Nephron progenitor cell (in vitro differentiated cells): ENCODE measurements at regions not wholly inside any gene's neighbourhood (a gene's known extent, or its start where the extent isn't known, plus 50 kb on each side); places are given as distances from the start of the nearest gene placed in this dataset.

Source experiments
- DNase-seq: peaks from one replicate; pipeline ENCODE4 v3.0.0; 2021
- H3K27ac Mint-ChIP-seq: 2 replicates; pipeline ENCODE4 v1.8.0; 2021; ENCODE audit warnings: mild to moderate bottlenecking, moderate library complexity, mixed read lengths
- H3K27me3 Mint-ChIP-seq: 2 replicates; pipeline ENCODE4 v1.8.0; 2021; ENCODE audit warnings: mild to moderate bottlenecking, low read depth, mixed read lengths; ENCODE audit not compliant: poor library complexity
- H3K36me3 Mint-ChIP-seq: 2 replicates; pipeline ENCODE4 v1.8.0; 2021; ENCODE audit warnings: low read depth, mixed read lengths
- H3K4me1 Mint-ChIP-seq: 2 replicates; pipeline ENCODE4 v1.8.0; 2021; ENCODE audit warnings: mixed read lengths
- H3K4me3 Mint-ChIP-seq: 2 replicates; pipeline ENCODE4 v1.8.0; 2021; ENCODE audit warnings: mild to moderate bottlenecking, moderate library complexity, mixed read lengths
- H3K9me3 Mint-ChIP-seq: 2 replicates; pipeline ENCODE4 v1.8.0; 2021; ENCODE audit warnings: mild to moderate bottlenecking, moderate library complexity, mixed read lengths
- CTCF ChIP-seq: fragments of 200-600 bp; sonication (generic); IDR thresholded peaks from 2 replicates; pipeline ENCODE4 v1.5.0; 2021; ENCODE audit warnings: antibody characterized with exemption

- Mint-ChIP-seq H3K27ac (no peak overlapping the region), H3K36me3 (peaks cover 11% of the 10 kb centered on the region), H3K4me3 (no peak overlapping the region), H3K9me3 (peaks cover 41% of the 10 kb centered on the region), H3K4me1 (peaks cover 7% of the 10 kb centered on the region), H3K27me3 (peaks cover 2% of the 10 kb centered on the region)
- DNase-seq: no peak
- no peak for TF ChIP-seq CTCF
These were observed 263.5 kb downstream of the FOXG1 start for GRCh38 chr14:29030121-29030520.

- peaks cover 7% of the 10 kb centered on the region for H3K4me1 Mint-ChIP-seq
- no peak for DNase-seq
- TF ChIP-seq CTCF: no peak
- no peak overlapping the region for H3K4me3 Mint-ChIP-seq
- H3K27me3 Mint-ChIP-seq: peaks cover 2% of the 10 kb centered on the region
- peaks cover 33% of the 10 kb centered on the region for H3K9me3 Mint-ChIP-seq
- peaks cover 11% of the 10 kb centered on the region for H3K36me3 Mint-ChIP-seq
- no peak overlapping the region for H3K27ac Mint-ChIP-seq
These were observed 264.4 kb downstream of the FOXG1 start for GRCh38 chr14:29030970-29031369.

DNA sequence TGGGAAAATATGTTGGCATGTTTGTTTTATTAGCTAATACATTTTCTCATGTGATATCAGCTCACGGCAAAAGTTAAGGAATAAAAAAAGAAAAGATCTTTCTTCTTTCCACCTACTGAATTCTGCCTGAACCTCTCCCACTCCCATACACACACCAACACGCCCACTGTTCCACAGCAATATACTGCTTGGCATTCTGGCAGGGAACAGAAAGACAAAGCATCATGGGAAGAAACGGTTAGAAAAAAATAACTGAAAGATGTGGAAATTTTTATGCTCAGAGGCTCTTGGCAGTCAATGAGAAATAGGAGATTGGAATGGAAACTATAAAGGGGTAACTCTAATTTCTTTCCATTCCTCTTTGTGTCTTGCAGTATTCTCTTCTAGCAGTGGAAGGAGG, 268.5 kb downstream of the FOXG1 start:
- H3K27me3 Mint-ChIP-seq: no peaks in the 10 kb centered on the region
- H3K9me3 Mint-ChIP-seq: no peaks in the 10 kb centered on the region
- no peaks in the 10 kb centered on the region for H3K36me3 Mint-ChIP-seq
- DNase-seq: no peak
- H3K27ac Mint-ChIP-seq: no peak overlapping the region
- no peak overlapping the region for H3K4me3 Mint-ChIP-seq
- TF ChIP-seq CTCF: no peak
- peaks cover 5% of the 10 kb centered on the region for H3K4me1 Mint-ChIP-seq

GRCh38 chr14:29037411-29037810, 270.8 kb downstream of the FOXG1 start:
- Mint-ChIP-seq H3K4me1 (peaks cover 5% of the 10 kb centered on the region), H3K27ac (no peak overlapping the region), H3K9me3 (no peaks in the 10 kb centered on the region), H3K36me3 (no peaks in the 10 kb centered on the region), H3K4me3 (no peak overlapping the region), H3K27me3 (no peaks in the 10 kb centered on the region)
- no peak for TF ChIP-seq CTCF
- DNase-seq: no peak

DNA sequence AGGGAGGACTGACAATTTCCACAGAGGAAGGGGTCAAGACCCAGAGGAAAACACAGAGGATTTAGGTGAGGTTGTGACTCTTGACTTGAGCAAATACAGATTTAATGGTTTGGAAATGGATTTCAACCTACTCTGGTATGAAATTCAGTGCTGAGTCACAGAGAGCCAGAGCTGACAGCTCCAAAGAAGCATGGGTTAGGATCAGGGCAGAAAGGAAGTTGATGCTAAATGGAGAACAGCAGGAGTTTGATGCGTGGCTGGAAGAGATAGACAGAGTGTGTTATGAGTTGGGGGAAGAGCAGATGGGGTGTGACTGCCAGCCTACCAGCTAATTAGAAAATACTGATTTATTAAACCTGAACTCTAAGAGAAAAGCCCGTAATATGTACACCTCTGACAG, 272.6 kb downstream of the FOXG1 start:
- Mint-ChIP-seq H3K4me1 (peaks cover 5% of the 10 kb centered on the region), H3K9me3 (no peaks in the 10 kb centered on the region), H3K4me3 (no peak overlapping the region), H3K27me3 (peaks cover 3% of the 10 kb centered on the region), H3K27ac (no peak overlapping the region), H3K36me3 (no peaks in the 10 kb centered on the region)
- DNase-seq: no peak
- TF ChIP-seq CTCF: no peak

- no peak overlapping the region for H3K4me3 Mint-ChIP-seq
- no peak for TF ChIP-seq CTCF
- H3K27me3 Mint-ChIP-seq: peaks cover 3% of the 10 kb centered on the region
- H3K36me3 Mint-ChIP-seq: no peaks in the 10 kb centered on the region
- H3K9me3 Mint-ChIP-seq: no peaks in the 10 kb centered on the region
- peaks cover 5% of the 10 kb centered on the region for H3K4me1 Mint-ChIP-seq
- no peak overlapping the region for H3K27ac Mint-ChIP-seq
- no peak for DNase-seq
These were observed 276.0 kb downstream of the FOXG1 start for GRCh38 chr14:29042551-29042950.
